ENCODE measurements at regions not wholly inside any gene's neighbourhood (a gene's known extent, or its start where the extent isn't known, plus 50 kb on each side); places are given as distances from the start of the nearest gene placed in this dataset.

DNA sequence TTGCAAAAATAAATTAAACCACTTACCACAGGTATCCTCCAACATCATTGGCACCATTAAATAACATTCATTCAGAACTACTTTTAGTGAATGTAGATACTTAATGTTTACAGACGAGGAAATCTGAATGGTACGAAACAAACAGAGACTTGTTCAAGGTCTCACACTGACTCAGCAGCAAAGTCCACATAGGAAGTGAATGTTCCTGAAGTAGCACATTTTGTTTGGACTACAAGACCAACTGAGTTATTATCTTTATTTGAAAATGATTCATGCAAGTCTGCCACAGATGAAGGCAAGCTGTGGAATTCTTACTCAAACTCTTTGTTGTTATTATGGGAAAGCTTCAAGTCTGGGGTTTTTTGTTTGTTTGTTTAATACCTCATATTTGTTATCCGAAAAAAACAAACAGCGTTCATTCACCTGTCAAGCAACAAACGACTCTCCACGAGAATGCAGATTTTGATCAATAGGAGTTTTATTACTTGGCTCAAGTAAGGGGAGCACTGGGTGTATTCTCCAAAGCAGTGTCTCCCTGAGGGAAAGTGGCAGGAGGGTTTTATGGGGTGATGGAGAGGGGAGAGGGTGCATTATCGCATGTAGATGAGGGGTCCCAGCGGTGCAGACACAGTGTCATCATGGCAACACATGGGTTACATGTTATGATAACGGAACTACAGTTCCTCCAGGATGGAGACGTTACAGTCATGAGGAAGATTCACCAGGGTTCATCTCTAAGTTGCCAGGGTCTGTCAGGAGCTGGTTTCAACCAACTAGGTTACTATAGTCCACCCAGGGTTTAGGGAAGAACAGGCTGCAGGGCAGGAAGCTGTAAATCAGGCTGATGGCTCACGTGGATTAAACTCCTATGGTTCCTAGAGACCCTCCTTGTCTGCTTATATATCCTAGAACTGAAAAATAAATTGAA, 147.7 kb upstream of the AKR1E2 start:
- Histone ChIP-seq H3K27me3 (ENCODE audit: low read depth) (no peaks in the 10 kb centered on the region), H3K4me1 (no peaks in the 10 kb centered on the region), H3K4me3 (no peak overlapping the region), H3K9me3 (no peaks in the 10 kb centered on the region), H3K36me3 (replicated peaks) (no peaks in the 10 kb centered on the region)
- DNase-seq (ENCODE audit: low spot score in 2 of 2) = no peak
- in situ Hi-C loops (cut with MboI; ENCODE audit: low sequenced_read_pairs) = no loop called here

DNA sequence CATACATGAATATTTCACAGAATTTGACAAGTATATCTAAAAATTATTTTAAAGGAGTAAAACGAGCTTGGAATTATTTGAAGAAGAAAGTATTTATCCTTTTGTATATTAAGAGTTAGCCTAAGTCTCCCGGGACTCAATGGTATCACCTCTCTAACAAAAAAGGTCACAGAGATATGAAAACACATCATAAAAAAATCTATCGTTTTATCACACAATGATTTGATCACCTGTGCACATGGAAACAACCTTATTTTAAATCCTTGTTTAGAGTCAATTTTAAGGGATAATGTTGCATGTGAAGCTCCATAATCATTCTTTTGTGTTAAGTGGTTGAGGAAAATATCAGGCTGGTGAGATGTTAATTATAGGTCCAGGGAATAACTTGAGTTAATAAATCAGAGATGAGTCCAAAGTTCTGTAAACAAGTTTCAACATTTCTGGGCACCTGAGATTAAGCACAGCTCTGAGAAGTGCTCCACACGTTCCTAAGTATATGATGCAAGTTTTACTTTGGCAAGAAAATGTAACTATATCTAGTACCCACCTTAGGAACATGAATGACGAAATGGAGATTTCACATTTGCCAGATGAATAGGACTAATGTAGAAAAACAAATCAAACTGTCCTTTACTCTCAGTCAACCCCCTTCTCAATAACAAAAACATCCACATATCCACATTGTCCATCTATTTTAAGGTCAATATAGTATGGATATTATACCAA, 148.5 kb upstream of the AKR1E2 start:
- Histone ChIP-seq H3K4me3 (no peak overlapping the region), H3K36me3 (replicated peaks) (no peaks in the 10 kb centered on the region), H3K4me1 (no peaks in the 10 kb centered on the region), H3K27me3 (ENCODE audit: low read depth) (no peaks in the 10 kb centered on the region), H3K9me3 (no peaks in the 10 kb centered on the region)
- DNase-seq (ENCODE audit: low spot score in 2 of 2) = no peak
- in situ Hi-C loops (cut with MboI; ENCODE audit: low sequenced_read_pairs) = no loop called here

DNA sequence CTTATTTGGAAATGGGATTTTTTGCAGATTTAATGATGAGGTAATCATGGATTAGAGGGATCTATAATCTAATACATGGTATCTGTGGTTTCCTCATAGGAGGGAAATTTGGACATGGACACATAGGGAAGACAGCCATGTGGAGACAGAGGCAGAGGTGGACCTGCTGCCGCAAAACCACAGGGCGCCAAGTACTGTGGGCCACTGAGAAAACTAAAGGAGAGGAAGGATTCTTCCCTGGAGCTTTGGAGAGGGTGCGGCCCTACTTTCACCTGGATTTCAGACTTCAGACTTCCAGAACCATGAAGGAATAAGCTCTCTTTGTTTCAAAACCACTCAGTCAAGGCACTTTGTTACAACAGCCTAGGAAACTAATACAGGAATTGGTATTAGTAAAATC, 149.4 kb upstream of the AKR1E2 start:
- Histone ChIP-seq H3K9me3 (no peaks in the 10 kb centered on the region), H3K36me3 (replicated peaks) (no peaks in the 10 kb centered on the region), H3K4me3 (no peak overlapping the region), H3K4me1 (no peaks in the 10 kb centered on the region), H3K27me3 (ENCODE audit: low read depth) (no peaks in the 10 kb centered on the region)
- no peak for DNase-seq (ENCODE audit: low spot score in 2 of 2)
- in situ Hi-C loops (cut with MboI; ENCODE audit: low sequenced_read_pairs) = no loop called here

DNA sequence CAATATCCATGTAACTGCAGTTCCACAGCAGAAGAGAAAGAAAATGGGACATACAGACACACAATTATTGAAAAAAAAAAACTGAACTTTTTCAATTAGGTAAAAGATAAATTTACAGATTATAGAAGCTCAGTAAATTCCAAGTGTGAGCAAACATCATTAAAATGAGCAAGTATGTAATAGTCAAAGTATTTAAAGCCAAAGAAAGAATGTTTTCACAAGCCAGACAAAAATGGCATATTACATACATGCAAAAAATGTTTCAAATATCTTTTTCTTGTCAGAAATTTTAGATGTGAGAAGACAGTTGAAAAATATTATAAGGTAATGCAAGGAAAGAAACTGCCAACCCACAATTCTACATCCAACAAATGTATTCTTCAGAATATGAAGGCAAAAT, 150.2 kb upstream of the AKR1E2 start:
- H3K36me3 ChIP-seq (replicated peaks) = no peaks in the 10 kb centered on the region

DNA sequence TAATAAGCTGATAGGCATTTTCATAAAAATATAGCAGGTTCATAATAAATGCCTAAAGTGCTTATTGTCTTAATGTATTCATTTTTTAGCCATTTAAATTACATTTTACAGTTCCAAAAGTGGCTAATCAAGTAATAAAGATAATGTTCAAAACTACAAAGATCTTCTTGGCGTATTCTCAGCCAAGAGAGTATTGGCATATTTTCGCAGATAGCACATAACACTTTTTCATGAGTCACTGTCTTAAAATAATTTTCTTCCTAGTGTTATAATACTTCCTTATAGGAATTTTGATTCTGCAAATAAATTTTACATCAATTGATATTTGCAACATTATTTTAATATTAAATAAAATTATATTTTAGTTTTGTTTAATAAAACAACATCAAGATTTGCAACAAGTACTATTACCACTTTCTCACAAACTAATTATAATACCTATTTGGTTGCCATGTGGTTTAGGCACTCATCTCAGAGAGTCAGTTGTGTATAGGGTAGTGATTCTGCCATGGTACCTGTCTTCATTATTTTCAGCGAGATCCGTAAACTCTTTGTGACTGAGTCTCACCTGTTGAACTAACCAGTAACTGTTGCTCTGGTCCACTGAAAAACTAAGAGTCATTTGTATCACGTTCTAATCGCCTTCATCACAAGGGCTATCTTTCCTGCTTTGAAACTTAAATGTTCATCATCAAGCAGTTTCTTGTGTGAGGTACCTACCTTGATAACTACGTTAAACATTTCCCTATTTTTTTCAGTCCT, 152.5 kb upstream of the AKR1E2 start:
- no peaks in the 10 kb centered on the region for H3K27me3 ChIP-seq (ENCODE audit: low read depth)
- no peak overlapping the region for H3K4me3 ChIP-seq
- in situ Hi-C loops (cut with MboI; ENCODE audit: low sequenced_read_pairs) = loop anchor here (25.0 kb wide), 1 partner anchor 1461 kb away; no protein-coding TSS in a partner anchor
- no peak for DNase-seq (ENCODE audit: low spot score in 2 of 2)
- no peaks in the 10 kb centered on the region for H3K4me1 ChIP-seq
- H3K36me3 ChIP-seq (replicated peaks) = no peaks in the 10 kb centered on the region
- H3K9me3 ChIP-seq = no peaks in the 10 kb centered on the region

More for the DNA sequence above, 150.2 kb upstream of the AKR1E2 start:
- Histone ChIP-seq H3K4me1 (no peaks in the 10 kb centered on the region), H3K27me3 (ENCODE audit: low read depth) (no peaks in the 10 kb centered on the region), H3K9me3 (no peaks in the 10 kb centered on the region), H3K4me3 (no peak overlapping the region)
- no peak for DNase-seq (ENCODE audit: low spot score in 2 of 2)
- in situ Hi-C loops (cut with MboI; ENCODE audit: low sequenced_read_pairs) = no loop called here

DNA sequence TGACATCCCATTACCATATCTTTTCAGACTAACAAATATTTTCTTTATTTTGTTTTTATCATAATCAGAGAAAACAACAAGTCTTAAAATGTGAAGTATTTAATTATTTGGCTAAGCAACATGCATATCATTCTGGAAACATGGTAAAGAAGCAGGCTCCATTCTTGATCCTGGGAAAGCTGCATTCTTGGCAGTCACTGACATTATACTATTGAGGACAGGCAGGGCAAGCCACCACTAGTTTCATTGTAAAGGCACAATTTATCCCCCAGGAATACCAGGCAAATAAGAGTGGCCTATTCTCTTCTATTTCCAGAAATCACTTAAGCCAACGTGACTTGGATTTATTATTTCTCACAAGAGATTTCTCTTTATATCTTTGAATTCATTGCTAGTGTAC, 153.8 kb upstream of the AKR1E2 start:
- DNase-seq (ENCODE audit: low spot score in 2 of 2) = no peak

DNA sequence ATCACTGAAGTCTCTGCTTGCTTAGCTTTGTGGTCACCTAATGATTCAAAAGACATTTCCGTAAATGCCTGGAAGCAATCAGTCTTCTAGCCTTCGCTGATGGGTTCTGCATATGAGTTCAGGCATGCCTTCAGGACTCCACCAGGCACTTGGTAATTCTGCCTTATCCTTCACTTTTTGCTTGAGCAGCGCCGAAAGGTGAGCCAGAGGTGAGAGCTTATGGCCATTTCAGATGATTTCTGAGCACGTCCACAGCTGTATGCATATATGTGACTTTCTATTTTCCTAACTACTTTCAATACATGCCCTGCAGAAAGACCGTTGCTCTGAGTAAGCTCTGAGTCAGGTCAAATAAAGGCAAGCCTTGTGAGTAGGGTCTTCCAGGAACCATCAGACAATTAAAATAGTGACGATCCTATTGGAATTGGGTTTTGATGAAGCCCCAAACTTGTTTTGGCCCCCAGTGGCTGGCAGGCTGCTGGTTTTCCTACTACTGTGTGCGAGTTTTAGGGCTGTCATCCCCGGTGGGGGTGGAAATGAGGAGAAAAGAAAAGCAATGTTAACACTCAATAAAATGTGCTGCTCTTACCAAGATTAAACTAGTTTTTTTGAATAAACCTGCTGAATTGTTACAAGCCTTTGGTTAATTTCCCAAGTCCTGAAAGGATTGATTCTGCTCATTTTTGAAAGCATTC, 154.4 kb upstream of the AKR1E2 start:
- in situ Hi-C loops (cut with MboI; ENCODE audit: low sequenced_read_pairs) = loop anchor here (25.0 kb wide), 1 partner anchor 1459 kb away; no protein-coding TSS in a partner anchor
- H3K36me3 ChIP-seq (replicated peaks) = no peaks in the 10 kb centered on the region

More for the DNA sequence above, 153.8 kb upstream of the AKR1E2 start:
- no peak overlapping the region for H3K4me3 ChIP-seq
- in situ Hi-C loops (cut with MboI; ENCODE audit: low sequenced_read_pairs) = loop anchor here (25.0 kb wide), 1 partner anchor 1460 kb away; no protein-coding TSS in a partner anchor
- no peaks in the 10 kb centered on the region for H3K36me3 ChIP-seq (replicated peaks)
- H3K27me3 ChIP-seq (ENCODE audit: low read depth) = no peaks in the 10 kb centered on the region
- H3K4me1 ChIP-seq = no peaks in the 10 kb centered on the region
- H3K9me3 ChIP-seq = no peaks in the 10 kb centered on the region

DNA sequence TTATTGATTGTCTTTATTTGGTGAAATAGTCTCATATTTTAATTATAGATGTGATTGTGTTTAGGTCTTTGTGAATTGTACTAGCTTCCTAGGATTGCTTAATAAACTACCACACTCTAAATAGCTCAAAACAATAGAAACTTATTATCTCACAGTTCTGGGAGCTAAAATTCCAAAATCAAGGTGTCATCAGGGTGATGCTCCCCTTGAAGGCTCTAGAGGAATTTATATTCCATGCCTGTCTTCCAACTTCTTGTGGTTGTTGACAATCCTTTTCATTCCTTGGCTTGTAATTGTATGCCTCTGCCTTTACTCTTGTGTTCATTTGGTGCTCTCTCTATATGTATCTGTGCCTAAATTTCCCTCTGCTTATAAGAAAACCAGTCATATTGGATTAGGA, 155.3 kb upstream of the AKR1E2 start:
- H3K9me3 ChIP-seq = no peaks in the 10 kb centered on the region
- no peaks in the 10 kb centered on the region for H3K4me1 ChIP-seq
- no peak overlapping the region for H3K4me3 ChIP-seq
- no peak for DNase-seq (ENCODE audit: low spot score in 2 of 2)
- no peaks in the 10 kb centered on the region for H3K27me3 ChIP-seq (ENCODE audit: low read depth)
- in situ Hi-C loops (cut with MboI; ENCODE audit: low sequenced_read_pairs) = loop anchor here (25.0 kb wide), 1 partner anchor 1458 kb away; no protein-coding TSS in a partner anchor
- H3K36me3 ChIP-seq (replicated peaks) = no peaks in the 10 kb centered on the region

More for the DNA sequence above, 154.4 kb upstream of the AKR1E2 start:
- H3K27me3 ChIP-seq (ENCODE audit: low read depth) = no peaks in the 10 kb centered on the region
- no peaks in the 10 kb centered on the region for H3K9me3 ChIP-seq
- H3K4me1 ChIP-seq = no peaks in the 10 kb centered on the region
- H3K4me3 ChIP-seq = no peak overlapping the region
- DNase-seq (ENCODE audit: low spot score in 2 of 2) = no peak

DNA sequence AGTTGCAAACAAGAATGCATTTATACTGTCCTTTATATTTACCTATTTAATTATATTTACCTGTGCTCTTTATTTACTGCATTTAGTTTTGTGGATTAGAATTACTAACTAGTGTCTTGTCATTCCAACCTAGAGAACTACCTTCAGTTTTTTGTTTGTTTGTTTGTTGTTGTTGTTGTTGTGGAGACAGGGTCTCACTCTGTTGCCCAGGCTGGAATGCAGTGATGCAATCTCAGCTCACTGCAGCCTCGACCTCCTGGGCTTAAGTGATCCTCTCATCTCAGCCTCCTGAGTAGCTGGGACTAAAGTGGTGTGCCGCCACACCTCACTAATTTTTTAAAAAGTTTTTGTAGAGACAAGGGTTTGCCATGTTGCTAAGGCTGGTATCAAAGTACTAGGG, 156.4 kb upstream of the AKR1E2 start:
- Histone ChIP-seq H3K27me3 (ENCODE audit: low read depth) (no peaks in the 10 kb centered on the region), H3K4me3 (no peak overlapping the region), H3K4me1 (no peaks in the 10 kb centered on the region), H3K9me3 (no peaks in the 10 kb centered on the region), H3K36me3 (replicated peaks) (no peaks in the 10 kb centered on the region)
- no peak for DNase-seq (ENCODE audit: low spot score in 2 of 2)
- in situ Hi-C loops (cut with MboI; ENCODE audit: low sequenced_read_pairs) = loop anchor here (25.0 kb wide), 1 partner anchor 1457 kb away; no protein-coding TSS in a partner anchor

DNA sequence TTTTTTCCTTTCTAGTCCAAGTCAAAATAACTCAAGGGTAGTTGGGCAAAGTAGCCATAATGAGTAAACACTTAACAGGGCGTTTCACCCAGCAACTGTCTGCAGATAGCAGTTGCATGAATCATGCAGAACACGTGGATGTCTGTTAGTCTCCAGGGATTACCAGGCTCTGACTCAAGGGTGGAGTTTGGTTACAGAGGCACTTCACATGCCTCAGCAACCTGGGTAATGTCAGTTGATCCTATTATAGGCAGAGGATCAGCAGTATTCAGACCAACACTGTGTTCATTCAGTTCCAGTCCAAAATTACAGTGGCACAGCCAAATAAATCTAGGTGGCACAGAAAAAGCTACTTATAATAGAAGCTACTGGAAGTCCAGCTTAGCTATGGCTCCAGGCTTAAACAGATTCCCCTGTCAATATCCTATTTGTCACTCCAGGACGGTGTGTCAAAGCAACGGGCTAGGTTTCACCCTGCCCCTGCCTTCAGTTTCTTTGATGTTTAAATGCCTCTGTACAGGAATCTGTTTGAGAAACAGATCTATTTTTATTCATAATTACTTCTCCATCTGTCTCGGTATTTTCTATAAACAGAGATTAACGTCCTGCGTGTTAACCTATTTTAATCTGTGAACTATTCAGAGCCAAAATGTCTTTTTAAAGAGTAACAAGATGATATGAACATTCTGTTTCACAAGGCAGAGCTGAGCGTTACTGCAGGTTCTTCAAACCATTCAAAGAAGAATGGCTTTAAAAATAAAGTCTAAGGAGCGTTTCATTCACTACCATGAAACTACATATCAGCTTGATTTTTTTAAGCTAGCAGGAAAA, 162.6 kb upstream of the AKR1E2 start:
- Histone ChIP-seq H3K4me3 (no peak overlapping the region), H3K4me1 (peaks cover 14% of the 10 kb centered on the region), H3K36me3 (replicated peaks) (no peaks in the 10 kb centered on the region), H3K27me3 (ENCODE audit: low read depth) (no peaks in the 10 kb centered on the region), H3K9me3 (no peaks in the 10 kb centered on the region)
- in situ Hi-C loops (cut with MboI; ENCODE audit: low sequenced_read_pairs) = loop anchor here (25.0 kb wide), 1 partner anchor 1451 kb away; no protein-coding TSS in a partner anchor
- peak; percentile 28 to 29 for DNase-seq (ENCODE audit: low spot score in 2 of 2)

DNA sequence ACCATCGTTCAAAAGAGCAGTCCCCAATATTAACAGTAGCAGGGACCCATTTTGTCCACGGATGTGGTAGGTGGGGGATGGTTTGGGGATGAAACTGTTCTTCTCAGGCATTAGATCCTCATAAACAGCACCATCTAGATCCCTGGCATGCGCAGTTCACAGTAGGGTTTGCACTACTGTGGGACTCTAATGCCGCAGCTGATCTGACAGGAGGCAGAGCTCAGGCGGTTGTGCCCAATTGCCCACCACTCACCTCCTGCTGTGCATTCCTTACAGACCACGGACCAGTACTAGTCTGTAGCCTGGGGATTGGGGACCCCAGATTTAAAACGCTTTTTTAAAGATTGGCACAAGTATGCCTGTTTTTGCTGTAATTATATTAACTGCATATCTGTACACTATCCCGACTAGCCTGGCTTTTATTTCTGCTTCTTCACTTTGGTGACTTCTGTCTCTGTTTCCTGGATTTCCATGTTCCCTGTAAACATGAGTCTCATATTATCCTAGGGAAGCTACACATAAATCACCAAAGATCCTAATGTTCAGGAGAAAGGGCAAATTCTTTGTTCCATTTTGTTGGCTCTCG, 163.3 kb upstream of the AKR1E2 start:
- H3K4me3 ChIP-seq = no peak overlapping the region
- in situ Hi-C loops (cut with MboI; ENCODE audit: low sequenced_read_pairs) = loop anchor here (25.0 kb wide), 1 partner anchor 1450 kb away; no protein-coding TSS in a partner anchor
- DNase-seq (ENCODE audit: low spot score in 2 of 2) = no peak
- peaks cover 14% of the 10 kb centered on the region for H3K4me1 ChIP-seq
- H3K9me3 ChIP-seq = no peaks in the 10 kb centered on the region
- H3K27me3 ChIP-seq (ENCODE audit: low read depth) = no peaks in the 10 kb centered on the region
- H3K36me3 ChIP-seq (replicated peaks) = no peaks in the 10 kb centered on the region

Data from HAP-1 (cell line).